GM12892 (cell line): ENCODE measurements at regions not wholly inside any gene's neighbourhood (a gene's known extent, or its start where the extent isn't known, plus 50 kb on each side); places are given as distances from the start of the nearest gene placed in this dataset.
"Not testable (repeated sequence)": the region's sequence is repeated elsewhere in the genome, so short reads cannot be mapped to it uniquely, and the experiment has no call there.

Source experiments
- DNase-seq: peaks from one replicate; pipeline ENCODE4 v3.0.0; 2011; ENCODE audit not compliant: insufficient read length
- FAIRE-seq: peaks from 2 replicates; lab custom pipeline; 2011; peaks lifted over from hg19 to GRCh38; lab: Jason Lieb, UNC
- POLR2A ChIP-seq: IDR thresholded peaks from 2 replicates; pipeline ENCODE4 v1.6.1; 2011; ENCODE audit warnings: low read depth, low read length, control low read depth
- POLR2AphosphoS5 ChIP-seq: IDR thresholded peaks from 2 replicates; pipeline ENCODE4 v1.6.1; 2011; ENCODE audit warnings: low read depth, low read length, control low read depth
- TAF1 ChIP-seq: IDR thresholded peaks from 2 replicates; pipeline ENCODE4 v1.6.1; 2011; ENCODE audit warnings: low read depth, mild to moderate bottlenecking, control low read depth, low read length, borderline replicate concordance

DNA sequence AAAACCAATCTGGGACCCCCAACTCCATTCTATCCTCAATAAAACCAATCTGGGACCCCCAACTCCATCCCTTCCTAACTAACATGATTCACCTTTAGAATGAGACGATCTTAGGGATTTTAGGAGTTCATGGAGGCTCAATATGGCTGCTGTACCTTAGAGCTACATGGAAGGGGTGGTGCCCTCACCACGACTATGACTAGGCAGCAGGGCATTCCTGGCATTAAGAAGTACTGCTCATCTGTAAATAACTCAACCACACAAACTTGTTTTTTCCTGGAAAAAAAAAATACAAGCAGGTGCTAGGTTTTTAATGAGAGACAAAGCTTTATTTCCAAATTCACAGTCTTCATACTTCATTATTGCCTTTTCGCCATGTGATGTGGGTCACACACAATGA, 346.5 kb upstream of the FAT1 start:
- DNase-seq (no peak), FAIRE-seq (no peak)
- TF ChIP-seq TAF1, result no peak
- no peak for TF ChIP-seq POLR2AphosphoS5
- TF ChIP-seq POLR2A, result no peak

GRCh38 chr4:187070740-187071139, 347.1 kb upstream of the FAT1 start:
- no peak for FAIRE-seq
- no peak for DNase-seq
- no peak for TF ChIP-seq POLR2AphosphoS5
- TF ChIP-seq POLR2A, result no peak
- TF ChIP-seq TAF1, result no peak

DNA sequence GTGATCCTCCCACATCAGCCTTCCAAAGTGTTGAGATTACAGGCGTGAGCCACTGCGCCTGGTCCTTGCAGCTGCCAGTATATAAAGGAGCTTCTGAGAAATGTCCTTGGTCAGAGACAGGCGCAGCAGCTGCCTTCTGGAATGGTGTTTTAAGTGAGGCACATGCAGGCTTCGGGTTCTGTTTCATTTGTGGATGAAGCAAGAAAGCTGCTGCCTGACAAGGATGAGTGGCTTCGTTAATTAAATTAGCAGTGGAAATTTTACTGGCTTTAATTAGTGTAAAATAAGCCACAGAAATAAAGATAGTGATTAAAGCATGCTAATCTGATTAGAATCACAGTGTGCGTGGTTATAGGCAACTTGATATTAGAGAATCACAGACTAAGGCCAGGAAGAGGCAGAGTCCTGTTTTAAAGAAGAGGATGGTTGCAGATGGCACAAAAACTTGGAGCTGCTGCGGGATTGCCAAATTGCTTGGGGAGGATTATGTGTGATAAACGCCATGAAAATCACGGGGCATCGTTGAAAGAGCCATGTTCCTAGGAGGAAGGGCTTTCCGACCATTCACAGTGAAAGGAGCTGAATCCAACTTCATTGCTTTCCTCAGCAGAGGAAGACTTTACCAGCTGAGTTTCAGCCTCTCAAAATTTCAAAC, 348.4 kb upstream of the FAT1 start:
- TF ChIP-seq POLR2A (no peak), TAF1 (no peak), POLR2AphosphoS5 (no peak)
- DNase-seq, result no peak
- no peak for FAIRE-seq

DNA sequence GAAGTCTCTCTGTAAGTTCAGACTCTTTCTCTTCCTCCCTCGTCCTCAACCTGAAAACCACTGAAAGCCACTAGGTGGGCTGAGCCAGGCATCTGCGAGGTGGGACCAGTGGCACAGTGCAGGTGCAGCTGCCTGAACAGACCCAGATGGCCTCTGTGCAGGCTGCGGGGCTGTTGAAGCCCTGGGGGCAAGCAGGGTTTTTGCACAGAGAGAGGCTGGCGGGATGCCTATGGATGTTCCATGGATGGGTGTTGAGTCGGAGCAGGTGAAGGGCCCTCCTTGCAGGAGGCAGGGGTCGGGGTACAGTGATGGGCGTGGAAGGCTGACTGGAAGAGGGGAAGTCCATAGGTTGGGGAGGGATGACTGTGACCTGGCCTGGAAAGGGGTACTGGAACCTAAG, 350.2 kb upstream of the FAT1 start:
- no peak for DNase-seq
- TF ChIP-seq TAF1 (no peak), POLR2A (no peak), POLR2AphosphoS5 (no peak)
- no peak for FAIRE-seq

GRCh38 chr4:187075514-187075913, 351.9 kb upstream of the FAT1 start:
- FAIRE-seq (no peak), DNase-seq (no peak)
- TF ChIP-seq TAF1, result no peak
- TF ChIP-seq POLR2A, result no peak
- TF ChIP-seq POLR2AphosphoS5, result no peak

DNA sequence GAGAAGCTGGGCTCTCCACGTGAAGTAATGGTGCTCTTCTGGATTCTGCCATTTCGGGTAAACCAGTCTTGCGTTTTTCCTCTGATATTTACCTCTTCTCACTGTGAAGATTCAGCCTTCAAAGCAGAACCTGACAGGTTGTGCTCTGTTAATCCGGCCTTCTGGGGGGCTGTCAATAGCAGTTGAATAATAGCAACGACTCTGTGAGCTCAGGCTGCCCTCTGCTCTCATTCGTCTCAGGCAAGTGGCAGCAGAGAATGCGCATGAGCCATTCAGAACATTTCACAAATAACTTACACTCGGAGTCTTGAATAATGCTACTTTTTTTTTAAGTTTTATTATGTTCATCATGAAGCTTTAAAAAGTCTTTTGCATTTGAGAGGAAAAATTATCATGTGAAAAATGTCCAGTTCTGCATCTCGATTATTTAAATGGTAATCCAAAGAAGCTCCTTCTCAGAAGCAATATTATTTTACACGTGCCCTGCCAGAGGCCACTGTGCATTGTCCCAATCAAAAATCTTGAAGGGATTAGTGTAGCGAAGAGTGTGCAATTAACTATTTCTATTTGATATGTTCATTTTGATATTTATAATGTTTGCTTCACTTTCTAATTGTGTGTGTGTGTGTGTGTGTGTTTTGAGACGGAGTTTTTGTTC, 354.2 kb upstream of the FAT1 start:
- FAIRE-seq, result no peak
- no peak for TF ChIP-seq TAF1
- TF ChIP-seq POLR2AphosphoS5, result no peak
- TF ChIP-seq POLR2A, result no peak
- no peak for DNase-seq

DNA sequence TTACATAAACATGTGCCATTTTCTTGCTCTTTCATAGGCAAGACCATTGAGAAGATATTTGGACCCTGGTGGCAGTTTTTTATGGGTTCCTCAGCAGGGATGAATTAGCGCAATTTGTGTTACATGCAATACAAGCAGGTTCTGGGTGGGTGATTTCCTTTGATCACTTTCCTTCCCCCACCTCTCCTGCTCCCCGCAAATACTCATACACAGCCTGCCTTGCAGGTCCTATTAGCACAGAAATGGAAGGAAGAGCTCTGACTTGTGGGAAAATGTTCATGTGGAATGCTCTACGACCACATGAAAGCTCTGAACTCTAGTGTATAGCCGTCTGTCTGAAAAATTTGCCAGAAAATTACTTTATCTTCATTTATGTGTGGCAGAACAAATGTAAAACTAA, 361.0 kb upstream of the FAT1 start:
- DNase-seq (no peak), FAIRE-seq (no peak)
- TF ChIP-seq POLR2A (no peak), POLR2AphosphoS5 (no peak), TAF1 (no peak)

DNA sequence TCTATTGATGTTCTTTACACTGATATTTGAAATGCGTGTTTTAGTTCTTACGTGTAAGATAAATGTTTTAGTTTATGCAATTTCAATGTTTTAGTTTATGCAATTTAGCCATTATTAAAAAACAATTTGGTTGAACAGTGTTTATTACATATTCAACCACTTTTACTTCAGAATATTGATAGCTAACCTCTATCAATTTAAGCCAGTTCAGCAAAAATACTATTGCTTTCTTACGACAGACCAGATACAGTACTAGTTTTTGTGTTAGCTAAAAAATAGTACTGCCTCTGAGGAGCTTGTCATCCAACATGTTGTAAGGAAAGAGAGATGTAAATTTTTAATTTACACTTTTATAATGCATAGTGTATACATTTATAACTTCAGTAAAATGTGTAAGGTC, 361.7 kb upstream of the FAT1 start:
- no peak for DNase-seq
- FAIRE-seq, result no peak
- TF ChIP-seq TAF1 (no peak), POLR2A (no peak), POLR2AphosphoS5 (no peak)

DNA sequence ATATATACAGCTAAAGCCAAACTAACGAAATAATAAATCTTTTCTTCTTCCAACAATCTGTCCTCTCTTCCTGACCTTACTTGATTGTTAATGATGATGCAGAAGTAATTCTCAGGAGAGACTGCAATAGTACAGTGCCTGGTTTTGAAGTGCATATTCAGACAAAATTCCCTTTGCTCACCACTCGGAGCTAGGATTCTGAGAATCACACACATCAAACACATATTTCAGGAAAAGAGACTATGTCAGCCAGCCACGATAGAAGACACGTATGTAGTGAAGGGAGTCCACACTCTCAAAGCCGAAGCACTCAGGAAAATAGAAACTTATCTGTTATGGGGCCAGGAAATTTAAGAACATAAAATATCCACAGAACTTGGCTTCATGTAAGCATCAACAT, 362.5 kb upstream of the FAT1 start:
- no peak for TF ChIP-seq POLR2A
- no peak for TF ChIP-seq TAF1
- TF ChIP-seq POLR2AphosphoS5, result no peak
- DNase-seq (no peak), FAIRE-seq (no peak)

- no peak for DNase-seq
- no peak for FAIRE-seq
- TF ChIP-seq TAF1 (no peak), POLR2A (no peak), POLR2AphosphoS5 (no peak)
Measured at GRCh38 chr4:187088070-187088799, 364.6 kb upstream of the FAT1 start.

DNA sequence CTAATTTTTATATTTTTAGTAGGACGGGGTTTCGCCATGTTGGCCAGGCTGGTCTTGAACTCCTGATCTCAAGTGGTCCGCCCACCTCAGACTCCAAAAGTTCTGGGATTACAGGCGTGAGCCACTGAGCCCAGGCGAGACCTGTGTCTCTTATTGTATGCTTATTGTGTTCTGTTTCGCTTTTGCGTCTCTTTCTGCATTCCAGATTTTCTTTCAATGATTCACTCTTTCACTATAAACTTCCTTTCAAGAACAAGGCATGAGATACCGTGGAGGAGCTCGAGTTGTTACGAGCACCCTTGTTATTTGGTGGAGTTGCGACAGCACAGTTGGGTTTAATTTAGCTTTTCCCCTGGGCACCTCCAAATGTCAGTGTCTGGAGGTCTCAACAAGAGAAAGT, 366.7 kb upstream of the FAT1 start:
- DNase-seq (no peak), FAIRE-seq (no peak)
- TF ChIP-seq POLR2AphosphoS5 (no peak), TAF1 (no peak), POLR2A (no peak)

DNA sequence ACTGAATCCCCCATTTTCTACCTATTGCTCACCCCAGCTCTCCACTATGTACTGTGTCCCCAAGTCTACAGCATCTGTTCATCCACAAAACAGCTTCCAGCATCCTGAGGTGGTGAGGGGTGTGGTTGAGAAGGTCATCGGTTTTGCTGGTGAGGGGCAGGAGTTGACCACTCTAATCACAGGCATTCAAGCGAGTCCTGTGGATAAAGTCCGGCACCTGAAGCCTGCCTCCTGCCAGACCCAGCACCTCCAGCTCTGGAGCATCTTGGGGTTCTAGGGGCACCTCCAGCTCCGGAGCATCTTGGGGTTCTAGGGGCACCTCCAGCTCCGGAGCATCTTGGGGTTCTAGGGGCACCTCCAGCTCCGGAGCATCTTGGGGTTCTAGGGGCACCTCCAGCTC, 367.2 kb upstream of the FAT1 start:
- not testable (repeated sequence) for FAIRE-seq, DNase-seq
